ENCODE measurements at regions not wholly inside any gene's neighbourhood (a gene's known extent, or its start where the extent isn't known, plus 50 kb on each side); places are given as distances from the start of the nearest gene placed in this dataset.
"Not testable (repeated sequence)": the region's sequence is repeated elsewhere in the genome, so short reads cannot be mapped to it uniquely, and the experiment has no call there.

DNA sequence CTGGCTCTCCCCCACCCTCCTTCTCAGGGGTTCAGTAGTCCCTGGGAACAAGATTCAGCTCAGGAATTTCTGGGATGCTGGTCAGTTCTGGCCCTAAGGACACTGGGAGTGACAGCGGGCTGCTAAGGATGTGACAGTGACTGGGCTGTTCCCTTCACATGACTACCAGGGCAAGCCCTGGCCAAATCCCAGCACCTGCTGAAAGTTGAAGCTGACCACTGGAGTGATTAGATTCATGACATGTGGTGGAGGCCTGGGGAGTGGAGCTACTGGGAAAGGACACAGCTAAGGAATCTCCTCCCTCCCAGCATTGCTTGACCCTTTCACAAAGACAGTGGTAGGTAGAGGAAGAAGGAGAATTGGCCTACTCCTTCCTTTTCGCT is 204.9 kb downstream of the DAD1 start:
- FAIRE-seq = no peak

DNA sequence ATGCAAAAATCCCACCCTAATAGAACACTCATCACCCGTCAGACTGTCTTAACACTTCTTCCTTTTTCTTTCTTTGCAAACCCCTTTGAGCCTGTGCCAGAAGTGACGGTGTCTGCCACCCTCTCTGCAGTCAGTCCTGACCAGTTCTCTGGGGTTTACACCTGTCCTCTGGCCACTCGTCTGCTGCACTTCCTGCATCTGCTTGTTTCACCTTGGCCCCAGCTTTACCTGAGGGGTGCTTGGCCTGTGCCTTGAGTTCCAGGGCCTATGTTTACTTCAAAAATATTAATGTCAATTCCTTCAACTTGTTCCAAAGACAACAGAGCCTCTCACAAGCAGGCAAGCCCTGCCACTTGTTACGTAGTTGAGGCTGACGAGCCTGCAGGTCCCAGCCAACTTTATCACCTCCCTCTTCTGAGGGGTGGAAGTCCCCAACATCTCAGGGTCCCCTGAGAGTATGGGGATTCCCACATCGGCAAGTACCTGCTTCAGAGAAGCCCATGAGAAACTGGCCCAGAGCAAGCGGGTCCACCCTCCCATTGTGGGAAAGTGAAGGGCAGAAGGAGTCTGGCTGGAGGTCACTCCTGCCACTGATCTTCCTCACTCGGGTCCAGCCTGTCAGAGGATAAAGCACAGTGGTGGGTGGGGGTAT is 205.4 kb downstream of the DAD1 start:
- FAIRE-seq = no peak

DNA sequence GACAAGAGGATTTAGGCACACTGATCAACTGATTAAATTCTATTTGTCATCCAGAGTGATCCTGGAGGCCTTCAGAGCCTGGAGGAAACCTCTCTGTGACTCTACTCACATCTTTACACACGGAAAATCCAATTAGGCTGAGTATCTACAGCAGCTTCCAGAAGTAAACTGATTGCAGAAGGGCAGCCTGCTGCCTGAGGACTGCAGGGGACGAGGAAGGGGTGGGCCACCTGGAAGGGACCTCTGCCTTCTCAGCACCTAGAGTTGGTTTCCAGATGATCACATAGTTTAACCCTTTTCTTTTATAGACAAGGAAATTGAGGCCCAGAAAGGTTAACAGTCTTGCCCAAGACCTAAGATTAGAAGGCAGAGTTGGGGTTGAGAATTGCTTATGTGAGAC is 206.1 kb downstream of the DAD1 start:
- no peak for FAIRE-seq

DNA sequence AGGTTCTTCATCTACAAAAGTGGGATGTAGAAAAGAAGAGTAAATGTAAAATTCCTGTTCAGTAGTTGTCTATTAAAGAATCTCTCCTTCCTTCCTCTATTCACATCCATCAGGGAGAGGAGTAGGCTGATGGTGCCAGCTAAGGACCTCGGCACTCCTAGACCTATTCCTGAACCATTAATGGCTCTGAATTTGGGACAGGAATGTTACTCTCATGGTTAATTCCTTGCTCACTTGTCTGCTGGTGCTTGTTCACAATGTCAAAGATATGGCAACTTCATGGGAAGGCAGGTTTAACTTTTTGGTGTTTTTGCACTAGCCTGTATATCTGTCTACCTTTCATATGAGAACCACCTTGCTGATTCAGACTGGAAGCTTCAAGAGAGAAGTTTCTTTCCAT is 206.6 kb downstream of the DAD1 start:
- no peak for FAIRE-seq

DNA sequence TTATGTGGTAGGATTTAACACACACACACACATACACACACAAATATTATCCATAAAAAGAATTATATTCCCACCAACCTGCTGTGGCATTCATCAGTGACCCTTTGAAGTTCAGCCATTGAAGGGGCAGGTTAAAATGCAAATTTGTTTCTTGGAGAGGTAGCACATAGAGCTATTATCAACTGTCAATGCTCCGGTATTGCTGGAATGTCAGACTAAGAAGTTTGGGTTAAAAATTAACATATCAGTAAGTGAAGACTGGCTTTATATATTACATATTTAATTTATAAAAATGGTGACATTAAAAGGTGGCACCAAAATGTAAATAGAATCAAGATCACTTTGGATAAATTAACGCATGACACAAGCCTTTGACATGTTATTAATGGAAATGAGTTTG is 207.3 kb downstream of the DAD1 start:
- no peak for FAIRE-seq

DNA sequence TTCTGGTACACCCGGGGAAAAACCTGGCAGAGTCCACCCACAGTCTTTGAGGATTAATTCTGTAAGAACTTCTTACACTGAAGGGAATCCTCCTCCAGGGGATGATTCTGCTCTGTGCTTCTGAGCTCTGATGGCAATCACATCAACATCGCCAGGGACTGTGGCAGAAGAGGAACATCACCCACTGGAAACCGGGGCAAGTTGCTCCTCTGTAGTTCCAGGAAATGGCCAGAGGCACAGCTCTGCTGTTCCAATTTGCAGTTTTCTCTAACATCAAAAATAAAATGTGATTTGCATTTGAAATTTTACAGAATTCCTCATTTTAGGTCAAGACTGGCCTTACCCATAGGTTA is 207.6 kb downstream of the DAD1 start:
- FAIRE-seq = no peak

DNA sequence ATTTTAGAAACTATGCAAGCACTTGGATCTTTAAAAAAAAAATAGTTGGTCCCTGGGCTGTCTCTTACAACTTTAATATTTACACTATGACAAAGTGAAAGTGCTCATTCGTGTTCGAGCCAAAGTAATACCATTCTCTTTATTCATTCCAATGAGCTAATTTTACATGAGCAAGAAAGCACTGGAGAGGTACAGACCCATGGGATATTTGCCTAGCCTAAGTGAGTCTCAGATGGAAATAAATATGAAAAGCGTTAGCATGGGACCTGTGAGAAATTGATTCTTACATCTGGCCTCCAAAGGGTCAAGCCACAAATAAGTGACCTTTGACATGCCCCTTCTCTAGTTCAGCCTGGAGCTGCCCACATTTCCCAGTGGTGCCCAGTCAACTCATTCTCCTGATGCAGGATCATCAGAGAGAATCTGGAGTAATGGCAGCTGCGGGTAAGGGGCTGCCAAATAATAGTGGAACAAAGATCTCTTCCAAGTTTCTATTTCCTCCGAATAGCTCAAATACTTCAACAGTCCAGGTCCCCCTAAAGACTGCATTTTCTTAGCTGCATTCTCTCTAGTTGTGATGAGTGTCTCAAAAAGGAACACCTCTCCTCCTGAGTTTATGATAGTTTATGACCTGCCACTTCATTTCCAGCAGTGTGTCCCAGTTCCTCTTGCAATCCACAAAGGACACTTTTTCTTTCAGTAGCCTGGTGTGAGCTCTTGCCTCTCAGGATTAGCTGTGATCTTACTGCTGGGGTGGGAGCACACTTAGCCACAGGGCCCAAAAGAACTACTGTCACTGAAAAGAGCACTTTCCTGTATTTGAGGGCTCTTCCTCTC is 208.2 kb downstream of the DAD1 start:
- FAIRE-seq = no peak

DNA sequence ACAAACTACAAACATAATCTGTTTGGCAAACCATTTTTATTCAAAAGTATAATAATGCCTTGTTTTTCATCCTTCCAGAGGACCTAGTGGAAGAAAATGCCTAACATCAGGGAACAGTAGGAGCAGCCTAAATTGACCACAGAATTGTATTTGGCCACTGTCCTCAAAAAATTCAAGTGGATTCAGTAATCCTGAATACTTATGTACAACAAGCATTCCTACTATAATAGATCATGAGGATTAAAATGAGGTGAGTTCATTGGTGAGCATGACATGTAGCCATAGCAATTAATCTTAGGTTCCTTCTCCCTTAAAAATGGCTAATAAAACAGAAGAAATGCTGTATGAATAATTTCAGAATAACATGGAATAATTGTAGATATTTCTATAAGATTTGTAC is 209.3 kb downstream of the DAD1 start:
- FAIRE-seq = no peak

DNA sequence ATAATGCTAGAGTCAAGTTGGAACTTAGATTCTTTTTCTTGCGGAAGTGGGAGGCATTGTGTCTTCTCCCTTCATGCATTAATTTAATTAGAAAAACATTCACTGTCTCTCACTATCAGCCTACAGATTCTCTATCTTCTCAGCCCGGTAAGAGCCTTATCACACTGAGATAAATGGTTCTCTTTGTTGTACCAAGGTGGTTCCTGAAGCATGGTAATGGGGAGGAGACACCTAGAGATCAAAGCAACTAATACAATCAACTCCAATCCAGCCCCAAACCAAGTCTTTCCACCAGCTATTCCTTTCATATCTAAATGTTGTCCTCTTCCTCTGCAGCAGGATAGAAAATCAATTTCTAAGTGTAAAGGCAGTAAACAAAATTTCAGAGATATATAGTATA is 210.8 kb downstream of the DAD1 start:
- no peak for FAIRE-seq

DNA sequence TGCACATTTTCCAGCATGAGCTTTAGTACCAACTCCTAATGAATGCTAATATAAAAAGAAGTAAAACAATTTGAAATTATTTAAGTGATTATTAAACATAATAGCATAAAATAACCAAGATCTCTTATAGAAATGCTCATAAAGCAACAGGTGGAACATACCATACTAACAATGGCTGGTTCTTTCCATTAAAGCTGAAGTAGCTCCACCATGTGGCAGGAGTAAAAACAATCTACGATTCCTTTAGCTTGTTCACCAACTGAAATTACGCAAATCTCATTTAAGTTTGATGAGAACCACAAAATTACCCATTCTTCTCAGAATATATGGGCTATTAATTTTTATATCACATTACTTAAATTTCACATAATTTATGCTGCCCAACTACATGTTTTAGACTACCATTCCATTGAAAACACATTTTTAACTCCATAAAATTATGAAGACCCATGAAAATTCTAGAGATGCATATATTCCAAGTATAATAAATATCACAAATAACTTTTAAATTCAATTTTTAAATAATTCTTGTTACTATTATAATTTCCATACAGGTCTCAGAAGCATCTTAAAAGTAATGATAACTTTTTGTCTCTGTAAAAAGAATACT is 213.6 kb downstream of the DAD1 start:
- peak; percentile 76 for FAIRE-seq

DNA sequence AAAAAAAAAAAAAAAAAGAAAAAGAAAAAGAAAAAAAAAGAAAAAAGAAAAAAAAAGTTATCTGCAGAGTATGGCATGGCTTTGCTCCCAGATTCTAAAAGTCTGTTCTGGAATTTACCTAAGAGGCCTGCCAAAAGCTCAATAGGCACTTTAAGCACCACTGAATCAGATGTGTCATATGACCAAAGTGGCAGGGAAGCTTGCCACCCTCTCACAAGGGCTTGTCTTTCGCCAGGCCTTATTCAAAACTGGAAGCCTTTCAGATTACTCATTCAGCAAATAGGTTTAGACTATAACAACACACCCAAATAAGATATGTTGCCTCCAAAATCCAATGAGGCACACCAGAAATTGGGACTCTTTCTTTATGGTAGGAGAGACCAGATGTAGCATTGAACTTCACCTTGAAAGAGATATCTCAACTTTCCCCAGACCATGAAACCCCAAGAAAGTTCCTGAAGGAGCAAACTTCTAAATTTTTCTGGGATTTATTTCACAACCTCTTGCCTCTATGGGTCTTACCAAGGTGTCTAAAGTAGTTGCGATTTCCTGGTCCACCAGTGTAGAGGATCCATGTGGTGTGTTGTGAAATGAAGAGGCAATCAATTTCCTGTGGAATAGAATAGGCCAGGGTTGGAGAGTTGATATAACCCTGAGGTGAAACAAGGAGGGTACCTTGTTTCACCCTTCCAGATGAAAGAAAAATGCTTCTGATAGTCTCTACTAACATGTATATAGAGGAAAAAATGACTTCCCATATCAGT is 218.8 kb downstream of the DAD1 start:
- no peak for FAIRE-seq

DNA sequence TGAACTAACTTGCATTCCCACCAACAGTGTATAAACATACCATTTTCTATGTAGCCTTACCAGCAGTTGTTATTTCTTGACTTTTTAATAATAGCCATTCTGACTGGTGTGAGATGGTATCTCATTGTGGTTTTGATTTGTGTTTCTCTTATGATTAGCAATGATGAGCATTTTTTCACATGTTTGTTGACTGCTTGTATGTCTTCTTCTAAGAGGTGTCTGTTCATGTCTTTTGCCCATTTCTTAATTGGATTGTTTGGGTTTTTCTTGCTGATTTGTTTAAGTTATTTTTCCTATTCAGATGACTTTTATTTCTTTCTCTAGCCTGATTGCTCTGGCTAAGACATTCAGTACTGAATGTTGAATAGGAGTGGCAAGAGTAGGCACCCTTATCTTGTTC is 230.3 kb downstream of the DAD1 start:
- FAIRE-seq = no peak

DNA sequence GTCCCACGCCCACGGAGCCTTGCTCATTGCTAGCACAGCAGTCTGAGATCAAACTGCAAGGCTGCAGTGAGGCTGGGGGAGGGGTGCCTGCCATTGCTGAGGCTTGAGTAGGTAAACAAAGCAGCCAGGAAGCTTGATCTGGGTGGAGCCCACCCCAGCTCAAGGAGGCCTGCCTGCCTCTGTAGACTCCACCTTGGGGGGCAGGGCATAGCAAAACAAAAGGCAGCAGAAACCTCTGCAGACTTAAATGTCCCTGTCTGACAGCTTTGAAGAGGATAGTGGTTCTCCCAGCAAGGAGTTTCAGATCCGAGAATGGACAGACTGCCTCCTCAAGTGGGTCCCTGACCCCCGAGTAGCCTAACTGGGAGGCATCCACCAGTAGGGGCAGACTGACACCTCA is 239.7 kb downstream of the DAD1 start:
- not testable (repeated sequence) for FAIRE-seq

DNA sequence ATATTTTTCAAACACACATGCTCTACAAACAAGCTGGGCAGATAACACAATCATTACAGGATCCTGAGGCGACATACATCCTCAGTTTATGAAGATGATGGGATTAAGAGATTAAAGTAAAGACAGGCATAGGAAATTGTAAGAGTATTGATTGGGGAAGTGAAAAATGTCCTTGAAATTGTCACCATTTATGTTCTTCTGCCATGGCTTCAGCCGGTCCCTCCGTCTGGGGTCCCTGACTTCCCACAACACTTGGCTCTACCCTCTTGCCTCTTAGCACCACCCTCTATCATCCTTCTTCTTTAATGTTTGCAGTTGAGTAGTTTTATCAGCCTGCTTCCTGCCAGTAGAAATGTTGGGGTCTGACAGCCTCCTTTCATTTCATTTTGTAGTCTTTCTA is 244.4 kb downstream of the DAD1 start:
- no peak for FAIRE-seq

DNA sequence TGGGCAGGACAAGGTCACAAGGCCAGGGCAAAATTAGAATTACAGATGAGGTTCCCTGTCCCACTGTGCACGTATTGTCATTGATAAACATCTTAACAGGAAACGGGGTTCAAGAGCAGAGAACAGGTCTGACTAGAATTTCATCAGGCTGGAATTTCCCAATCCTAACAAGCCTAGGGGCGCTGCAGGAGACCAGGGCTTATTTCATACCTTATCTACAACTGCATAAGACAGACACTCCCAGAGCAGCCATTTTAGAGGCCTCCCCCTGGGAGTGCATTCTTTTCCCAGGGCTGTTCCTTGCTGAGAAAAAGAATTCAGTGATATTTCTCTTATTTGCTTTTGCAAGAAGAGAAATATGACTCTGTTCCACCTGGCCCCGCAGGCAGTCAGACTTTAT is 244.8 kb downstream of the DAD1 start:
- not testable (repeated sequence) for FAIRE-seq

DNA sequence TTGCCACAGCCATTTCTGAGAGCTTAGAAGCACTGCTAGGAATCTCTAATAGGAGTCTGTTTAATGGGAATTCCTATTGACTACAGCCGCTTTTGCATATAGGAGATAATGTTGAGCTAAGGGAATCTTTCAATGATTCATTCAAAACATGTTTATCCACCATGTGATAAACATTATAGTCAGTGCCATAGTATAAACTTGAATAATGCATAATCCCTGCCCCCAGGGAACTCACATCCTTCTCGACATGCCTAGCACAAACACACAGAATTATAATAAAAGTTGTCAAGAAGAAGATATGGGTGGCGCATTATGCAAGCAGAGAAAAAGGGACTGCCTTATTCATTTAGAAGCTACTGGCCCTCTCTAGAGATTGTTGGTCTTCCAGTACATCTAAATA is 248.0 kb downstream of the DAD1 start:
- no peak for FAIRE-seq

DNA sequence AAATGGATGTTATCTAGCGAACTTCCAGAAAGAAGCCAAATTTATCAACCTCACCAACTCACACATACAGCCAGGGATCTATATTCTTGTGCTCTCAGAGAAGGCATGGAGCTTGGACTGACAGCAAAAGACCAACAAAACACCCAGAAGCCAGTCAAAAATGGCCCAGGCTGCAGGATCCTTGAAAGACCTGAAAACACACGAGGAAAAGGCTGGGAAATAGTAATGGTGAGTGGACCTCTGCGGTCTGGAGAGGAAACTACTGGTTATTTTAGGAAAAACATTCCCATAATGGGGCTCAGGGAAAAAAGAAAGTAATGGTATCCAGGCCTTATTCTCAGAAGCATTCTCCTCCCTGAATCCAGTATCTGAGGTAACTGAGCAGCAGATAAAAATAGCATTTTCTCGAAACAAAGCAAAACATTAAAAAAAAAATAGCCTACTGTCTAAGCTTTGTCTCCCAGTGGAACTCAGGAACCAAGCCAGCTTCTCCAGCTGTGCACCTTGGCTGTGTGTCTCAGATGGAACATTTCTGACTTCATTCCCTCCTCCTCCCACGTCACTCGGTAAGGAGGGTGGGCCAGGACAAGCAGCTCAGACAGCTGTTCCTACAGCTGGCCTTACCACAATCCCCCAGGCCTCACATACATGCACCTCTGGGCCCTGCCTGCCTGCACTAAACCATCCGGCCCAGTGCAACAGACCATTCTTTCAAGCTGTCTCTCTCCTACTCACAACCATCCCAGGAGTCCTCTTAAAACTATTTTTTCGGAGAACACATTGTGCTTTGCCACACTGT is 249.9 kb downstream of the DAD1 start:
- no peak for FAIRE-seq

DNA sequence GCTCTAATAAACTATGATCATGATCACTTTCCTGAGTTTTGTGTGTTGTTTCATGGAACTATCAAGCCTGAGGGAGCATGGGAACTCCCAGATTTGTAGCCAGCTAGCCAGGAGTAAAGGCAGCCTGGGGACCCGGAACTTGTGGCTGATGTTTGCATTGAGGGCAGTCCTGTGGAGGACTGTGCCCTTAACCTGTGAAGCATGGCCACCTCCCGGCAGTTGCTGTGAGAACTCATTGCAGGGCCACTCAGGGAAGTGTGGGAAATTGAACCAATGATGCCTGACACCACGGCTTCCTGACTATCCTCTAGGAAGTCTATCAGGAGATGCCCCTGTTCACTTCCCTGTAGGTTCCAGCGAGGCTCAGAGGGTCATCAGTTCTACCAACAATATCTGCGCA is 250.6 kb downstream of the DAD1 start:
- FAIRE-seq = no peak

DNA sequence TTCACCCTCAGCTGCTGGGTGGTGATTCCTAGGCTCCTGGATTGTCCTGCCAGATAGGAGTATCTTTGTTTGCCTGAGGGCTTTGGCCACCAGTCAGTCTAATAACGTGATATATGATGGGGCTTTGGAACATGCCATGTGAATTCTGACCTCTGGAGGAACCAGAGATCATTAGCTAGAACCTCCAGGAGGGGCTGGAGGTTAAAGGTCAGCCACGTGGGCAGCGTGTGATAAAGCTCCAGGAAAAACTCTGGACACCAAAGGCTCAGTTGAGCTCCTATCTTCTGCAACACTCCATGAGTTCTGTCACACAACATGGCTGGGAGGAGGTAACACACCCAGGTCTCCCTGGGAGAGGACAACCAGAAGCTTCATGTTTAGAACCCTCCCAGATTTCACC is 251.1 kb downstream of the DAD1 start:
- FAIRE-seq = no peak

DNA sequence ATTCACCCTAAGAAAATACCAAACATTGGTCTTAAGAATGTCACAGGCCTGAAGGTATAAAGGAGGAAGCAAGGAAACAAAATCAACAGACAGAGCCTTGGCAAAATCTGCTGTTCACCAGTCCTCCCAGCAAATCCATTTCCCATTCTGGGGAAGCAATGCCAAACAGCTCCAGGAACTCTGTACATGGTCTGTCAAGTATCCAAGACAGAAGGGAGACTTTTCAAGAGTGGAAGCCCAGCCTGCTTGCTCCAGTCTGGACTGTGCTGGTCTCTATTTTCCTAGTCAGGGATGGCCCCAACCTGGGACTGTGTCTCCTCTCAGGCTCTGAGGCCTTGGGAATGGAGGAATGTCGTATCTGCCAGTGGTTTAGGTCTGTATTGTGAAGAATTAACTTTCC is 251.5 kb downstream of the DAD1 start:
- no peak for FAIRE-seq

DNA sequence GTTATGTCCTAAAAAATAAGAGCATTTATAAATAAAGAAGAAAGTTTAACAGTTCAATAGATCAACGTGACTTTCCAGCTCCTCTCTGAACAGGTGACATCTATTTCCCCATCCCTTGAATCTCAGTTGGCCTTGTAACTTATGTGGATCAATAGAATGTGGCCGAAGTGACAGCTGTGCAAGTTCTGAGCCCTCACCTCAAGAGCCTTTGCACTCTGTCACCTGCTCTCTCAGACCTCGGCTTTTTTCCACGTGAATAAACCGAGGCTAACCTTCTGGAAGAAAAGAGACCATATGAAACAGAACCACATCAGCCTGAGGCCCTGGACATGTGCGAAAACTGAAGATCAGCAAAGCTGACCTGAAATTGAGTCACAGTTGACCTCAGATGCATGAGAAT is 253.0 kb downstream of the DAD1 start:
- FAIRE-seq = peak; percentile 17

DNA sequence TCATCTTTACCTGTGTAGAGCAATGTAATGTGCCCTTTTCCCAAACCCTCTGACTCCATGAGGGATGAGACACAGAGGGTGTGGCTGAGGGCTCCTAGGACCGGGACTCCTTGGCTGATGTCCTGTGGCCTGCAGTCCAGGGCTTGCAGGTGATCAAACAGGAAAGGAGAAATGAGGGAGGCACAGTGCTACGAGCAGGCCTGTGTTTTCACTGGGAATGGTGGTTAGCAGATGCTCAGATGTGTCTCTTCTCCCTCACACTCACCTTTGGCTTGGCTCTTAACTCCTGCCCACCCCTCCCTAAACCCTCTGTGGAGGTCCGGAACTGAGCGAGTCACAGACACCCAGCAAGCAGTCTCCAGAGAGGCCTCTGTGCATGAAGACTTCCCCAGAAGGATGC is 254.4 kb downstream of the DAD1 start:
- FAIRE-seq = no peak

DNA sequence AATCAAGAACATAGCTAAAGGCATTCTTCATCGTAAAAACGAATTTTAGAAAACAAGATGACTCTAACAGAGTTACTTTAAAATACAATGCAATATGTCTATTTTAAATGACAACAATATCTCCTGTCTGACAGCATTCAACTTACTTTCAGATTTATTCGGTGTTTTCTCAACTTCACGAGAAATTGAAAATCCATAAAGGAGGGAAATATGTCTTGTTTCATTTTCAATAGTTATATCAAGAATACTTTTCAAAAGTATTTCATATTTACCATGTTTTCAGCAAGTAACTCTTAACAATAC is 254.8 kb downstream of the DAD1 start:
- no peak for FAIRE-seq
